ENCODE measurements at regions not wholly inside any gene's neighbourhood (a gene's known extent, or its start where the extent isn't known, plus 50 kb on each side); places are given as distances from the start of the nearest gene placed in this dataset.

DNA sequence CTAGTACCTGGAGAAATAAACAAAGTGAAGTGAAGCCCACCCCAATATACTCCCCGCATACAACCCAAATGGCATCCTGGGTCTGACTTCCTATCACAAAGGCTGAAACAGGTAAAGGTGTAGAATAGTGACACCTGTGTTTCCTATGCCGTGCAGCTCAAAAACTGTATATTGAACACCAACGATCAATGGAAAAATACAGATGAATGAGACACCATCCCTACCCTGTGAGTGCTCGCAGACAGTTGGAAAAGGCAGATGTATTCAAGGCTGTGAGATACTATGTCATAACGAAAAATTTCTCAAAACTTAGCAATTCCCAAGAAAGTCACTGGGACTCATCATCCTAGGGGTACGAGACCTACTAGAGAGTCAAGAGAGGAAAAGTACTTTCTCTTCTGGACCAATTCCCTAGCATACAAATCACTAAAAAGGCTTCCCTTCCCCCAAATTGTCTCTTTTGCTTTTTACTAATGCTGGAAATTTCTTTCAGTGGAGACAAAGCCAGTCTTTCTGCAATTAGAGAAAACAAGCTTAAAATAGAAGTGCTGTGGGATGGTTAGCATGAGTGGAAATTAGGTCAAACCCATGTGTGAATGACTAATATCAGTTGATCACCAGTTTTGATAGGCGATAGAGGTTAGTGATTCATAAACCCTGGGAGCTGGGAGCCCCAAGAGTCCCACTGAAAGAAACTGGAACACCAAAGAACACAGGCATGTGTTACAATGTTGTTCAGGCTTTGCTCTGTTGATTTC, 249.7 kb downstream of the SPTSSA start:
- DNase-seq (ENCODE audit: low spot score), result no peak

GRCh38 chr14:34211732-34212131, 250.3 kb downstream of the SPTSSA start:
- DNase-seq (ENCODE audit: low spot score), result no peak

GRCh38 chr14:34208532-34208931, 253.5 kb downstream of the SPTSSA start:
- DNase-seq (ENCODE audit: low spot score), result no peak

DNA sequence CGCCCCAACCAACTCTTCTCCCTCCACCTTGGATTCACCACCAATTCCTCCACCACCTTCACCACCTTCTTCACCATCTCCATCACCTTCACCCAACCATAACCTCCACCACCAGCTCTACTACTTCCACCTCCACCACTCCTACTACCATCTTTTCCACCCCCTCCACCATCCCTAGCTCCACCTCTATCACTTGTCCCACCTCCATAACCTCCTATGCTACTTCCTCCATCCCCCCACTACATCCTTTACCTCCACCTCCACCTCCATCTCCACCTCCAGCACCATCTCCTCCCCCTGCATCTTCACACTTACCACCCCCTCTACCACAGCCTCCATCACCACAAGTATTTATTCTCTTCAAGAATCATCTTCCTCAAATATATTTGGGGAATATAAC, 254.9 kb upstream of the EGLN3 start:
- no peak for DNase-seq (ENCODE audit: low spot score)

DNA sequence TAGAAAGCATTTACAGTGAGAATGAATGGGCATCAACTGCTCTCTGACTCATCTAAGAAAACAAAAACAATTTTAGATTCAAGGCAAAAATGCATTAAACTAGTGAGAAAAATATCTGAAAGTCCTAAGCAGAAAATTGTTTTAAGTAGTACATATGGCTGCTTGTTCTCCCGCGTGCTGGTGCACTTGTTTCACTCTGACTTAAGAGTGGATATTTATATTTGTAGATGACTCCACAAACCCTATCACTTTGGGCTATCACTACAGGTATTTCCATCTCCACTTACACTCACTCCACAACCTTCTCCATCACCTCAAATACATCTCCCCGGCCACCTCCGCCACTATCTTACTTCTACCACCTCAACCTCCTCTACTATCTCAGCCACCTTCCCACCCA, 253.9 kb upstream of the EGLN3 start:
- no peak for DNase-seq (ENCODE audit: low spot score)

DNA sequence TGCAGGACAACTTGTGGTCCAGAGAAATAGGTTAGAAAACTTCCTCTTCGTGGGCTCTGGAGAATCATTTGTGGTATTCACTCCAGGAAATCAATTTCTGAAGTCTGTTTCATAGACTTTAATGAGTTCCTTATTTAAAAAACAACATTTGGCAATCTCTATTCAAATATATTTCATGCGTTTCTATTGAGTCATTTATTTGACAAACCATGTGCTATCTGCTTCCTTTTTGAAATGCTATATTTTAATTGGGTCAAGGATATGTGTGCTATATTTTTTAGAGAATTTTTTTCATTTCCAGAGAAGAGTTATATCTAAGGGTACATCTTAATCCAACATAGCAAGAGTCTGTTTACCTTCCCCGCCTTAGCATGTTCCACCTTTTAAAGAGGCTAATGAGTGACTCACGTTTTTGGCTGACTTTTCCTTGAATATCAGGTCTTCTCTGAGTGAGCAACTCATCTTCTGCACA, 252.4 kb upstream of the EGLN3 start:
- peak; percentile 11 for DNase-seq (ENCODE audit: low spot score)

- no peak for DNase-seq (ENCODE audit: low spot score)
These were observed 251.2 kb upstream of the EGLN3 start for GRCh38 chr14:34201909-34202637.

DNA sequence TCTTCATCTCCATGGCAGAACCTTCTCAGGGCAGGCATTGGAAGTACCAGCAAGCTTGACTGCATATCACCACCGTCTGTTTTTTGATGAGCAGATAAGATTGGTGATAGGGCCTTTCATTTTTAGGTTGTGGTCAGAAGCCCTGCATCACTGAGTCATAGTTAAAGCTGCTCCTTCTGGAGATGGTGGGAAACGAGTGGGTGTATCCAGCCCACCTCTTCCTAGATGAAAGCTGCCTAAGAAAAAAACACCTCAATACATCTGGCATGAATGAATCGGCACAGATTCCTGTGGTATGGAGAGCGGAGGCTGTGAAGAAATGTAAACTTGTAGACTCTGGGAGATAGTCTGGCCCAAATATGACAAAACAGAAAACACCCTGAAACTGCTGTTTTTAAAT, 248.7 kb upstream of the EGLN3 start:
- DNase-seq (ENCODE audit: low spot score), result peak; percentile 29

DNA sequence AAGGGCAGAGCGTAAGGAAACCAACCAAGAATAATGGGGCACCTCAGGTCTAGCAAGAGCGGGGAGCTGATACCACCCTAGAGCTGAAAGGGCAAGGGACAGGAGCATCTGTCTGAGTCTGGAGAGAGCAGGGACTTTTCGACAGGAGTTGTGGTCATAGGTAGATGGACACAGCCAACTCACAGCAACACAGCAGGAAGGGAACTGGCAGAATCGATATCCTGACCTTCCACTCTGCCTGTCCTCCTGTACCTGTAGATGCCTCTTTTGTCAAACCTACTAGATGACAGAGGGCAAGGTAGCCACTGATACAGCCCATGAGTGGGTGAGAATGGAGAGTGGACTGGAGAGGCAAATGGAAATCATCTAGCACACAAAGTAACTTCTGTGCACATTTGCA, 247.2 kb upstream of the EGLN3 start:
- DNase-seq (ENCODE audit: low spot score), result no peak

- no peak for DNase-seq (ENCODE audit: low spot score)
These were observed 245.1 kb upstream of the EGLN3 start for GRCh38 chr14:34195964-34196363.

DNA sequence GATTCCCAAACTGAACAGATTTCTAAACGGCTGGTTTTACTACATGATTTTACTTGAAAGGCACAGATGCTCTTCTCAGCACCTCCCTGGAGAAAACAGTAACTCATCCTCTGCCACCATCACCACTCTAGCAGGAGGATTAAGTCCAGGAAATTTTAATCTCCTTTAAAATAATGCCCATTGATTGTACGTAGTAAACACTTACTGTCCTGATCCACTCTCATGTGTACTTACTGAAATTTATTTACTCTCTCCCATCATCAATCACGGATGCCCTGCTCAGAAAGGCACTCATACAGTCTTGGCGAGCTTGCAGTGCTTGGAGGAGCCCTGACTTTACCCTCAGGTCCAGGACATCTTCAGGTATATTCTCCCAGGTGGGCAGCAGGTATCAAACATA, 239.8 kb upstream of the EGLN3 start:
- DNase-seq (ENCODE audit: low spot score), result no peak

- no peak for DNase-seq (ENCODE audit: low spot score)
These were observed 239.0 kb upstream of the EGLN3 start for GRCh38 chr14:34189866-34190265.

DNA sequence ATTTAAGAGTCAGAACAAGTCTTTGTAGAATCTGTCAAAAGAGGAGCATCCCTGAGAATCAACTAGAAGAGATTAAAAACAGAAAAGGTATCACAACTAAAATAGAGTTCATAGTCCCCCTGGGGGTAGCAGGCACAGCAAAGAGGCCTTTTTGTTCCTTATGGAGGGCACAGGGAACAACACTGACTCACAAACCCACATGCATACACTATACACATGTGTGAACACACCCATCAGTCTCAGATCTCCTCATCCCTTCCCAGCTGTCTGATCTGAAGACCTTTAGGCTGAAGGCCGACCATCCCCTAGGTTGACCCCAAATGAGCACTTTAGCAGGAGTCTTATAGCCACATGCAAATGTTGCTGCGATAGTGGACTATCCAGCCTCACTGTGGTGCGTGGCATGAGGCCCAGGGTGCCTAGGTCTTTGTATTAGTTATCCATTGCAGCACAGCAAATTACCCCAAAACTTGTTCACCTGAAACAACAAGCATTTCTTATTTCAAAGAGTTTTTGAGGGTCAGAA, 236.7 kb upstream of the EGLN3 start:
- no peak for DNase-seq (ENCODE audit: low spot score)

DNA sequence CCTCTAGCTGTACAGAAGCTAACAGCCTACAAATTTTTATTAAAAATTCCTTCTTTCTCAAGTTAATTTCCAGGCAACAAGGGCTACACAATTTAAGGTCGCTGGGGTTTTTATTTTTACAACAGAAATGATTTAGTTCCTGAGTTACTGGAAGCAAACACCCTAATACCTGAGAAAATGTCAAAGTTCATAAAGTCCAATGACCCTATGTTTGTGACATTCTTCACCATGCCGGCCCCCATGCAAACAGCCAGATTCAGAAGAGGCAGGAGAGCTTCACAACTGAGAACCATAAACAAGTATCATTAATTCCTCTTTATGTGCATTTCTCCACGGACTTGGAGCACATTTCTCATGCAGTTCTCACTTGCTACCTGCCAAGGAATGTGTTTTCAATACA, 236.2 kb upstream of the EGLN3 start:
- DNase-seq (ENCODE audit: low spot score), result no peak

GRCh38 chr14:34184126-34184525, 233.3 kb upstream of the EGLN3 start:
- DNase-seq (ENCODE audit: low spot score), result no peak

GRCh38 chr14:34183478-34183877, 232.6 kb upstream of the EGLN3 start:
- no peak for DNase-seq (ENCODE audit: low spot score)

DNA sequence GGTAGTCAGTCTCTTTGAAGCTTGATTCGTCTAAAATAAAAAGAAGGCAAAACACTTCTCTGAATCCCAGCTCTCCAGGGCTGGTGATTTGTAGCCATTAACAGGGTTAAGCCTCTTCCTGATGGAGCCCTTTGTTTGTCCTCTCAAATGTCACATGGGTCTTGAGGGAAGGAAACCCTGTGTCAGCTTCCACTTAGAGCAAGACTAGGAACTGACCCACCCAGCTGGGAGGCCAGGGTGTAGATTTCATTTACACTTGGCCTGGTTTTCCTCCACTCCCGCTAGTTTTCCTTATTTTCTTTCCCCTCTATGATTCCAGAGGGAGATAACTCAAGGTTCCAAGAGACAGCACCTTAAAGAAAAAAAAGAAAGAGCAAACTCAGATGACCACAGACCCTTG, 230.5 kb upstream of the EGLN3 start:
- DNase-seq (ENCODE audit: low spot score), result no peak

DNA sequence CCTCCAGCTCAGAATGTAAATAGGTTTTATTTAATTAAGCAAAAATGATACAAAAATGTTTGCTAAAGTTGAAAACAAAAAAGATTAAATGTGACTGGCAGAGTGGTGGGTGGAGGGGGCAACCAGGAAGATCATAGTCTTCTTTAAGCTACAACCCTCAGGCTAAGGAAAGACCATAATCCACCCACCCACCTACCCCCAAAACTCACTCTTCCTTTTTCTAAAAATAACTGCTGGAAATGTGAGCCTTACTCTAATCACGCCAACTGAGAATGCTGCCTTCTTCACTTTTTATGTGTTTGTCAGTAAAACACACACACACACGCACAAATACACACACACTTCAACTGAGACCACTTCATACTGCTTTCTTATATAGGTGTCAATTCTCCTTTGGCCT, 230.0 kb upstream of the EGLN3 start:
- no peak for DNase-seq (ENCODE audit: low spot score)

DNA sequence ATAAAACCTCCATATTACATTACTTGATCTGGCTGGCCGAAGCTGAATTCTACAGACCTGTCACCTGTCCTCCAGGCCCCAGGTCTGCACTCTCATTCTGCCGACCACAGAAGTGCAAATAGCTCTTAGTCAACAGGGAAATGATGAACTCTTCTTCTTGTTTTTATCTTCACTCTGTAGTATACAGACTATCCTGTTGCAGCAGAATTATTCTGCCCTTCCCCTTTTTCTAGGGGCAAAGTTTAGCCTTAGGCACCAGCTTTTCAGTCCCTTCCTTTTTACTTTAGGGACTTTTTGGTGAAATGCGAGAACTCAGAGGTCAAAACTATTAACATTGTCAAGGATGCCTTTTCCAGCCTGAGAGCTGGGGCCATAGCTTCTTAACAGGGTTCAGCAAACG, 229.6 kb upstream of the EGLN3 start:
- no peak for DNase-seq (ENCODE audit: low spot score)

- DNase-seq (ENCODE audit: low spot score), result no peak
These were observed 228.9 kb upstream of the EGLN3 start for GRCh38 chr14:34179727-34180126.

- no peak for DNase-seq (ENCODE audit: low spot score)
These were observed 226.6 kb upstream of the EGLN3 start for GRCh38 chr14:34177466-34177865.

- DNase-seq (ENCODE audit: low spot score), result no peak
These were observed 224.7 kb upstream of the EGLN3 start for GRCh38 chr14:34175574-34175973.

DNA sequence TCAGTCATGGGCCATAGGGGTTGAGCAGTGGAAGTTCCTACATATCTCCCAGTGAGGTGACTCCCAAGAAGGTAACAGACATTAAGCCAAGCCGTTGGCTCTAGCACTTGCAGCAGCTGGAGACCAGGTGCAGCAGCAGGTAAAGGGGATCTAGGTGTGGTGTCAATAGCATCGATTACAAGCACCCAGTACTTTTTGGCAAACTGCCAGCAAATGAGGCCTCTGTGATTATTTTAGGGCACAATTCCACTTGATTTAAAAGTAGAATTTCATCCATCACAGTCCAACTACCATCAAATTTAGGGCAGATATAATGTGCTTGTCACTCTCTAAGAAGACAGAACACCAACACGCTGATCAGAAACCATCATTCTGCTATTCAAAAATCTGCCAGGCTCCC, 224.1 kb upstream of the EGLN3 start:
- no peak for DNase-seq (ENCODE audit: low spot score)

Measured in GM03348 (cell line).